K562 (cell line): ENCODE measurements at regions not wholly inside any gene's neighbourhood (a gene's known extent, or its start where the extent isn't known, plus 50 kb on each side); places are given as distances from the start of the nearest gene placed in this dataset.

ENCODE experiments used
- ARID2 ChIP-seq: fragments of 450-650 bp; IDR thresholded peaks from 2 replicates; pipeline ENCODE4 v1.6.1; 2017; ENCODE audit warnings: antibody characterized with exemption, mild to moderate bottlenecking
- CBFB ChIP-seq: sonication (generic); formaldehyde crosslinking; IDR thresholded peaks from 2 replicates; pipeline ENCODE4 v1.4.0; 2020; ENCODE audit warnings: mild to moderate bottlenecking, missing genetic modification reagents
- CC2D1A ChIP-seq: fragments of 450-650 bp; IDR thresholded peaks from 2 replicates; pipeline ENCODE4 v1.6.1; 2017; ENCODE audit warnings: mild to moderate bottlenecking
- CTCF ChIP-seq, 3 experiments: IDR thresholded peaks in 2 of 3; conservative IDR thresholded peaks in 1 of 3; 2 replicates each; pipeline ENCODE4 v1.5.1; 2011 to 2012; ENCODE audit warnings: low read length in 3 of 3, mild to moderate bottlenecking in 3 of 3, control low read depth in 2 of 3, improper control_type of control experiment in 1 of 3, inconsistent platforms in 1 of 3, low read depth in 1 of 3, mixed read lengths in 1 of 3, moderate library complexity in 1 of 3; ENCODE audit not compliant: insufficient read depth in 2 of 3
- FOXJ3 ChIP-seq: sonication (generic); formaldehyde crosslinking; IDR thresholded peaks from 2 replicates; pipeline ENCODE4 v1.4.0; 2020; ENCODE audit warnings: mild to moderate bottlenecking, missing genetic modification reagents
- FOXP4 ChIP-seq: sonication (generic); formaldehyde crosslinking; IDR thresholded peaks from 2 replicates; pipeline ENCODE4 v1.8.0; 2022; ENCODE audit warnings: mild to moderate bottlenecking, missing genetic modification reagents, borderline replicate concordance
- JUN ChIP-seq, 2 experiments: sonication (generic) in 1 of 2; formaldehyde crosslinking in 1 of 2; IDR thresholded peaks; 2 replicates each; pipeline versions ENCODE4 v1.6.1 to v1.8.0; 2012 to 2022; ENCODE audit warnings: borderline replicate concordance in 2 of 2, mild to moderate bottlenecking in 2 of 2, improper control_type of control experiment in 1 of 2, low read depth in 1 of 2, low read length in 1 of 2, missing genetic modification reagents in 1 of 2
- MAX ChIP-seq: sonication (generic); formaldehyde crosslinking; IDR thresholded peaks from 2 replicates; pipeline ENCODE4 v1.9.0; 2022; ENCODE audit warnings: mild to moderate bottlenecking, missing genetic modification reagents
- POLR2AphosphoS5 ChIP-seq: IDR thresholded peaks from 2 replicates; pipeline ENCODE4 v1.6.1; 2011; ENCODE audit warnings: mild to moderate bottlenecking, low read depth, low read length, moderate library complexity; ENCODE audit not compliant: control insufficient read depth, insufficient read depth
- SIX5 ChIP-seq, 2 experiments: IDR thresholded peaks; 2 replicates each; pipeline ENCODE4 v1.6.1; 2011; ENCODE audit warnings: low read length in 2 of 2, borderline replicate concordance in 1 of 2, low read depth in 1 of 2, mild to moderate bottlenecking in 1 of 2, moderate library complexity in 1 of 2; ENCODE audit not compliant: insufficient read depth in 1 of 2
- SPI1 ChIP-seq: IDR thresholded peaks from 2 replicates; pipeline ENCODE4 v1.6.1; 2011; ENCODE audit warnings: low read depth, low read length, control low read depth, borderline replicate concordance
- TRIM28 ChIP-seq: fragments of 450-650 bp; IDR thresholded peaks from 2 replicates; pipeline ENCODE4 v1.6.1; 2017
- ZNF561 ChIP-seq: fragments of 450-650 bp; formaldehyde crosslinking; conservative IDR thresholded peaks from 2 replicates; pipeline ENCODE4 v1.4.0; 2020; ENCODE audit warnings: mild to moderate bottlenecking, moderate library complexity

- no peak for TF ChIP-seq CTCF (IDR thresholded peaks at IDR 0.05 in 2 of 3, conservative IDR thresholded peaks at IDR 0.05 in 1 of 3; ENCODE audit: insufficient read depth in 2 of 3, low read depth in 1 of 3, low read length in 3 of 3)
- TF ChIP-seq JUN (IDR thresholded peaks at IDR 0.05; ENCODE audit: borderline replicate concordance, low read depth, low read length), result no peak
- no peak for TF ChIP-seq JUN (CRISPR knock-in tag; IDR thresholded peaks at IDR 0.05; ENCODE audit: borderline replicate concordance)
- no peak for TF ChIP-seq TRIM28
- TF ChIP-seq ZNF561 (CRISPR knock-in tag), result no peak
- no peak for TF ChIP-seq FOXJ3 (CRISPR knock-in tag)
- TF ChIP-seq FOXP4 (CRISPR knock-in tag), result no peak
- TF ChIP-seq SPI1, result no peak
- no peak for TF ChIP-seq CBFB (CRISPR knock-in tag)
- TF ChIP-seq CC2D1A, result no peak
- no peak for TF ChIP-seq SIX5 (IDR thresholded peaks at IDR 0.05; ENCODE audit: borderline replicate concordance in 1 of 2, insufficient read depth in 1 of 2, low read depth in 1 of 2, low read length in 2 of 2)
- TF ChIP-seq MAX (CRISPR knock-in tag), result no peak
- TF ChIP-seq POLR2AphosphoS5, result no peak
- TF ChIP-seq ARID2, result no peak
Observed at GRCh38 chr7:45387837-45388236, 186.3 kb upstream of the ADCY1 start.
